ENCODE measurements at regions not wholly inside any gene's neighbourhood (a gene's known extent, or its start where the extent isn't known, plus 50 kb on each side); places are given as distances from the start of the nearest gene placed in this dataset.

DNA sequence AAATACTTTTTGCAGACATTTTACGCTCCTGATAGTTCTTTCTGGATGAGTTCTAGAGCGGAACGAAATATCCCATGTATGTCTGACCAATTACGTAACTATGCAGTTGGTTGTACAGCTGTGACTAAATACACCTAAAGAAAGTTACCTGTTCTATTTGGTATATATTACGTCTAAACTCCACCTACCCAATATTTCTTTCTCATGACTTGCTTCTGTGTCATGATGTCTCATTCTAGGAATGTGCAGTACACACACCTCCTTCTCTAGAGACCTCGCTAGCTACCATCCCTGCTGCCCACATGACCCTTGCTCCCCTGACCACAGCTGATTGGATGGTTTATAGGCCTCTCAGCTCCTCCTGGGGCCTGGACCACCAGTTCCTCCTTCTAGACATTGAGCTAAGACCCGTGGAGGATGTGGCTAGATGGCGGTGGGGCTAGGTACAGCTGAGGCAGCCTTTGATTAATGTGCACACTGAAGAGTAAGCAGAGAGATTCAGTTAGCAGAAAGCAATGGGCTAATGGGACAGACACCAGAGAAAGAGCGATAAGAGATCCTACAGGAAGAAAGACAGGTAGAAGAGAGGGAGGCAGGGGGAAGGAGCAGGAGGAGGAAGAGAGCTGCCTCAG is 422.1 kb downstream of the COG6 start:
- intact Hi-C loops (cut with micrococcal nuclease): no loop called here
- ChIA-PET CTCF (interaction anchor here (0.6 to 1.5 kb wide), 2 partner anchors 8 to 169 kb away, joined by 3 to 7 read pairs; no protein-coding TSS in a partner anchor), POLR2A (interaction anchor here (0.8 kb wide), 1 partner anchor 16 kb away, joined by 3 read pairs; no protein-coding TSS in a partner anchor)
- Histone ChIP-seq H3K4me3 (ENCODE audit: low read length) (no peak overlapping the region), H3K36me3 (ENCODE audit: control insufficient read depth in 2 of 3, insufficient read depth in 3 of 3, low read length in 3 of 3) (no peaks in the 10 kb centered on the region), H3K27me3 (ENCODE audit: control insufficient read depth in 2 of 2, insufficient read depth in 2 of 2, low read length in 2 of 2) (no peaks in the 10 kb centered on the region), H3K4me1 (ENCODE audit: control insufficient read depth in 2 of 2, insufficient read depth in 2 of 2, low read length in 2 of 2) (no peaks in the 10 kb centered on the region), H3K27ac (ENCODE audit: low read depth, low read length) (no peak overlapping the region), H3K9me3 (ENCODE audit: control insufficient read depth in 2 of 3, low read length in 3 of 3) (no peaks in the 10 kb centered on the region)
- Mint-ChIP-seq H3K9me3 (peaks cover 0 to 14% (median 0%) of the 10 kb centered on the region in 11 donors), H3K27ac (peak overlapping the region in 1 of 9 donors; percentile 59), H3K4me1 (peaks cover 0 to 39% (median 20%) of the 10 kb centered on the region in 7 donors), H3K36me3 (peaks cover 0 to 10% (median 0%) of the 10 kb centered on the region in 5 donors), H3K27me3 (peaks cover 0 to 3% (median 0%) of the 10 kb centered on the region in 5 donors), H3K4me3 (peak overlapping the region in 1 of 10 donors; percentile 41)
- DNase-seq: no peak
- ATAC-seq: no peak

DNA sequence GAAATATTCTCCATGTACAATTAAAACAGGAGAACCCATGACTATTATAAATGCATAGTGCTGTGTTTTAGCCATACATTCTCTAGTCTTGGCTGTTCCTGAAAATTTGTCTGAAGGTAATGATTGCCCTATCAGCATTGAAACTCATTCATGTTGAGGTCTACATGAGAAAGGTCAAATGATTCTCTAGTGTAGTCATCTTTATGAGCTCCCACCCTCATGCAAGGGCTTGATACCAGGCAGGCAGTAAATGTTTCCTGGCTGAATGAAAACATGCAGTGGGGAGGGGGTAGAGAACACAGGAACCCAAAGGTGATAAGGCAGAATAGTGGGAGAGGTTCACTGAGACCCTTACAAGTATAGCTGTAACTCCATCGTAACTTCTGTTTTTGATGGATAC is 424.3 kb downstream of the COG6 start:
- Mint-ChIP-seq H3K4me1 (peaks cover 0 to 32% (median 17%) of the 10 kb centered on the region in 7 donors), H3K4me3 (no peak overlapping the region), H3K27me3 (peaks cover 0 to 3% (median 0%) of the 10 kb centered on the region in 5 donors), H3K9me3 (peaks cover 0 to 21% (median 0%) of the 10 kb centered on the region in 11 donors), H3K27ac (no peak overlapping the region), H3K36me3 (peaks cover 0 to 10% (median 0%) of the 10 kb centered on the region in 5 donors)
- Histone ChIP-seq H3K4me3 (ENCODE audit: low read length) (no peak overlapping the region), H3K4me1 (ENCODE audit: control insufficient read depth in 2 of 2, insufficient read depth in 2 of 2, low read length in 2 of 2) (no peaks in the 10 kb centered on the region), H3K9me3 (ENCODE audit: control insufficient read depth in 2 of 3, low read length in 3 of 3) (no peaks in the 10 kb centered on the region), H3K27ac (ENCODE audit: low read depth, low read length) (no peak overlapping the region), H3K36me3 (ENCODE audit: control insufficient read depth in 2 of 3, insufficient read depth in 3 of 3, low read length in 3 of 3) (no peaks in the 10 kb centered on the region), H3K27me3 (ENCODE audit: control insufficient read depth in 2 of 2, insufficient read depth in 2 of 2, low read length in 2 of 2) (no peaks in the 10 kb centered on the region)
- ATAC-seq: no peak
- ChIA-PET POLR2A (interaction anchor here (0.8 to 1.0 kb wide), 2 partner anchors 94 to 105 kb away, joined by 3 read pairs; no protein-coding TSS in a partner anchor), CTCF (interaction anchor here (0.7 to 1.0 kb wide), 2 partner anchors 10 to 93 kb away, joined by 3 read pairs; no protein-coding TSS in a partner anchor)
- intact Hi-C loops (cut with micrococcal nuclease): no loop called here
- DNase-seq: no peak

DNA sequence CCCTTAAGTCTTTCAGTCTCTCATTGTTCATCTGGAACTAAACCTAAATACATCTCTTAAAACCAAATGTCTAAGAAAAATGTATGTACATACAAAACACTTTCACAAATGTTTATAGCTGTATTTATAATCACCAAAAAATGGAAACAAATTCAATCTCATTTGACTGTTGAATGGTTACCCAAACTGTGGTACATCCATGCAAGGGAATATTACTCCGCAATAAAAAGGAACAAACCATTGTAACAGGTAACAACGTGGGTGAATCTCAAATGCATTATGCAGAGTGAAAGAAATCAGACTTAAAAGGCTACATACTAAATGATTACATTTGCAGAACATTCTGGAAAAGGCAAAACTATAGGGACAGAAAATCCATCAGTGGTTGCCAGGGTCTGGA is 425.2 kb downstream of the COG6 start:
- H3K4me3 Mint-ChIP-seq: no peak overlapping the region
- H3K36me3 Mint-ChIP-seq: peaks cover 0 to 10% (median 0%) of the 10 kb centered on the region in 5 donors
- H3K4me1 Mint-ChIP-seq: peaks cover 0 to 26% (median 11%) of the 10 kb centered on the region in 7 donors
- DNase-seq (no peak), ATAC-seq (no peak)
- no peaks in the 10 kb centered on the region for H3K4me1 ChIP-seq (ENCODE audit: control insufficient read depth in 2 of 2, insufficient read depth in 2 of 2, low read length in 2 of 2)
- H3K27me3 Mint-ChIP-seq: peaks cover 0 to 3% (median 0%) of the 10 kb centered on the region in 5 donors
- ChIA-PET POLR2A (interaction anchor here (0.6 kb wide), 1 partner anchor 528 kb away, joined by 4 read pairs; no protein-coding TSS in a partner anchor), CTCF (interaction anchor here (1.5 kb wide), 1 partner anchor 11 kb away, joined by 4 read pairs; no protein-coding TSS in a partner anchor)
- no peaks in the 10 kb centered on the region for H3K9me3 ChIP-seq (ENCODE audit: control insufficient read depth in 2 of 3, low read length in 3 of 3)
- no peak overlapping the region for H3K27ac ChIP-seq (ENCODE audit: low read depth, low read length)
- H3K27ac Mint-ChIP-seq: peak overlapping the region in 1 of 9 donors; percentile 24
- intact Hi-C loops (cut with micrococcal nuclease): no loop called here
- peaks cover 0 to 21% (median 0%) of the 10 kb centered on the region in 11 donors for H3K9me3 Mint-ChIP-seq
- H3K4me3 ChIP-seq (ENCODE audit: low read length): no peak overlapping the region
- no peaks in the 10 kb centered on the region for H3K36me3 ChIP-seq (ENCODE audit: control insufficient read depth in 2 of 3, insufficient read depth in 3 of 3, low read length in 3 of 3)
- no peaks in the 10 kb centered on the region for H3K27me3 ChIP-seq (ENCODE audit: control insufficient read depth in 2 of 2, insufficient read depth in 2 of 2, low read length in 2 of 2)

DNA sequence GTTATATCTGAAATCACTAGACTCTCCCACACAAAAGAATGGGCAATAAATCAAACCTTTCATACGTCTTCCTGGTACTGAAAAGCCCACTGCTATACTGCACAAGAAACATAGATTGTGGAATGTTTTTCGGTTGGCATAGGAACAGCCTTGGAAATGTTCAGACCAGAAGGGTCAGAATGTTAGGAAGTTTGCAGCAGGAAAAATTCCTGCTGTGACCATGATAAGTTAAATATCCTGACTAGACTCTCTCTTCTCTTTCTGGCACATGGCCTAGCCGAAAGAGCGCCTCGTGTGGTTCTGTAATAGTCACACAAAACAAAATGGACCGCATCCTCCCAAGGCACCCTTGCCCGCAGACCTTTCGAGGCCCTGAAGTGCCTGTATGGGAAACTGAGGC is 427.2 kb downstream of the COG6 start:
- intact Hi-C loops (cut with micrococcal nuclease): no loop called here
- ATAC-seq (no peak), DNase-seq (no peak)
- H3K27me3 Mint-ChIP-seq: peaks cover 0 to 3% (median 0%) of the 10 kb centered on the region in 5 donors
- peaks cover 0 to 10% (median 0%) of the 10 kb centered on the region in 5 donors for H3K36me3 Mint-ChIP-seq
- ChIA-PET CTCF (no interaction called here), POLR2A (no interaction called here)
- Histone ChIP-seq H3K36me3 (ENCODE audit: control insufficient read depth in 2 of 3, insufficient read depth in 3 of 3, low read length in 3 of 3) (no peaks in the 10 kb centered on the region), H3K9me3 (ENCODE audit: control insufficient read depth in 2 of 3, low read length in 3 of 3) (no peaks in the 10 kb centered on the region), H3K27ac (ENCODE audit: low read depth, low read length) (no peak overlapping the region), H3K4me1 (ENCODE audit: control insufficient read depth in 2 of 2, insufficient read depth in 2 of 2, low read length in 2 of 2) (no peaks in the 10 kb centered on the region), H3K4me3 (ENCODE audit: low read length) (no peak overlapping the region), H3K27me3 (ENCODE audit: control insufficient read depth in 2 of 2, insufficient read depth in 2 of 2, low read length in 2 of 2) (no peaks in the 10 kb centered on the region)
- H3K27ac Mint-ChIP-seq: no peak overlapping the region
- H3K9me3 Mint-ChIP-seq: peaks cover 0 to 19% (median 0%) of the 10 kb centered on the region in 11 donors
- H3K4me1 Mint-ChIP-seq: peaks cover 0 to 12% (median 8%) of the 10 kb centered on the region in 7 donors
- H3K4me3 Mint-ChIP-seq: no peak overlapping the region

DNA sequence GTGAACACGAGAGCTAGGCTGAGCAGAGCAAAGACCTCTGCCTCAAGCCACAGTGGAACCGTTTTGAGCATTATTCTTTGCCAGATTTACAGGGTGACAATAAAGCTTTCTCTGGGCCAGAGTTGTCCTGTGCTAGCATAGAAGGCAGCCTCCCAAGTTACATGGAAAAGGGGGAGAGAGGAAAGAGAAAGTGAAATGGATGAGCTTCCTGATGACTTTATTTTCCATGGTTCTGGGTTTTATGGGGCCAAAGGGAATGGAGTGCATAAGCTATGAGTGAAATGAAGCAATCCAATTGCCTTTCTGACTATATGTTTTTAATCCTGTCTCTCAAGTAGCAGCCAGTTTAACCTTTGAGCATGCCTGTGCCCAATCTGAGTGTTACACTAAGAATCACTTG is 428.4 kb downstream of the COG6 start:
- ChIA-PET CTCF (interaction anchor here (1.0 kb wide), 1 partner anchor 107 kb away, joined by 3 read pairs; no protein-coding TSS in a partner anchor), POLR2A (interaction anchor here (0.5 to 1.4 kb wide), 3 partner anchors 9 to 104 kb away, joined by 3 to 7 read pairs (median 4); no protein-coding TSS in a partner anchor)
- Histone ChIP-seq H3K9me3 (ENCODE audit: control insufficient read depth in 2 of 3, low read length in 3 of 3) (no peaks in the 10 kb centered on the region), H3K4me3 (ENCODE audit: low read length) (no peak overlapping the region), H3K36me3 (ENCODE audit: control insufficient read depth in 2 of 3, insufficient read depth in 3 of 3, low read length in 3 of 3) (no peaks in the 10 kb centered on the region), H3K4me1 (ENCODE audit: control insufficient read depth in 2 of 2, insufficient read depth in 2 of 2, low read length in 2 of 2) (no peaks in the 10 kb centered on the region), H3K27me3 (ENCODE audit: control insufficient read depth in 2 of 2, insufficient read depth in 2 of 2, low read length in 2 of 2) (no peaks in the 10 kb centered on the region), H3K27ac (ENCODE audit: low read depth, low read length) (no peak overlapping the region)
- Mint-ChIP-seq H3K27me3 (peaks cover 0 to 3% (median 0%) of the 10 kb centered on the region in 5 donors), H3K4me3 (no peak overlapping the region), H3K36me3 (peaks cover 0 to 9% (median 0%) of the 10 kb centered on the region in 5 donors), H3K4me1 (peaks cover 0 to under 1% (median 0%) of the 10 kb centered on the region in 7 donors), H3K27ac (no peak overlapping the region), H3K9me3 (peaks cover 0 to 16% (median 0%) of the 10 kb centered on the region in 11 donors)
- intact Hi-C loops (cut with micrococcal nuclease): no loop called here
- DNase-seq: no peak
- no peak for ATAC-seq

DNA sequence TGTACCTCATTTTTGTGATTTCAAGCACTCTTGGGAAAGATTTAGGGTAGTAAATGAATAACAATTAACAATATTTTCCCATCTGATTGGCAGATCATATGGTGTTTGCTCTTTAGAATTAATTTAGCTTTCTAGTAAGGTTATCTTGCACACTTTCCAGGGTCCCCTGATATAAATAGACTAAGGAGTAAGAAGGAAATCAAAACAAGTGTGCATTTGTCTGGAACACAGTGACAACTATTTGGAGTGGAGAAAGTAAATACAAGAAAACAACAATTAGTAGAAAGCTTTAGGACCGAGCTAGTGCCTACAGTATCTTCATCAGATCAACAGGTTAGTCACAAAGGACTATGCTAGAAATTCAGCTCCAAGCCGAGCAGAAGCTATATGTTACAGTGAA is 429.5 kb downstream of the COG6 start:
- no peaks in the 10 kb centered on the region for H3K27me3 ChIP-seq (ENCODE audit: control insufficient read depth in 2 of 2, insufficient read depth in 2 of 2, low read length in 2 of 2)
- CTCF ChIA-PET: interaction anchor here (0.5 to 1.0 kb wide), 3 partner anchors 11 to 309 kb away, joined by 3 read pairs; no protein-coding TSS in a partner anchor
- H3K27ac Mint-ChIP-seq: peak overlapping the region in 1 of 9 donors; percentile 9
- peaks cover 0 to 16% (median 0%) of the 10 kb centered on the region in 11 donors for H3K9me3 Mint-ChIP-seq
- ATAC-seq: no peak
- no peak overlapping the region for H3K27ac ChIP-seq (ENCODE audit: low read depth, low read length)
- no peak overlapping the region for H3K4me3 ChIP-seq (ENCODE audit: low read length)
- H3K4me1 Mint-ChIP-seq: no peaks in the 10 kb centered on the region
- intact Hi-C loops (cut with micrococcal nuclease): no loop called here
- H3K36me3 Mint-ChIP-seq: peaks cover 0 to 7% (median 0%) of the 10 kb centered on the region in 5 donors
- H3K9me3 ChIP-seq (ENCODE audit: control insufficient read depth in 2 of 3, low read length in 3 of 3): no peaks in the 10 kb centered on the region
- H3K4me3 Mint-ChIP-seq: no peak overlapping the region
- no peaks in the 10 kb centered on the region for H3K36me3 ChIP-seq (ENCODE audit: control insufficient read depth in 2 of 3, insufficient read depth in 3 of 3, low read length in 3 of 3)
- POLR2A ChIA-PET: interaction anchor here (0.8 to 1.3 kb wide), 2 partner anchors 11 to 106 kb away, joined by 3 read pairs; no protein-coding TSS in a partner anchor
- H3K4me1 ChIP-seq (ENCODE audit: control insufficient read depth in 2 of 2, insufficient read depth in 2 of 2, low read length in 2 of 2): no peaks in the 10 kb centered on the region
- DNase-seq: no peak
- H3K27me3 Mint-ChIP-seq: peaks cover 0 to 3% (median 0%) of the 10 kb centered on the region in 5 donors

Data from naive thymus-derived CD4-positive, alpha-beta T cell (primary cell).